Kidney epithelial cell (primary cell): ENCODE measurements at regions not wholly inside any gene's neighbourhood (a gene's known extent, or its start where the extent isn't known, plus 50 kb on each side); places are given as distances from the start of the nearest gene placed in this dataset.

Experiments used
- DNase-seq: peaks from one replicate; pipeline ENCODE4 v3.0.0-alpha.2; 2010; ENCODE audit warnings: low read depth
- H3K27me3 ChIP-seq: 2 replicates; pipeline ENCODE4 v1.6.0; 2011; ENCODE audit warnings: low read length; ENCODE audit not compliant: control insufficient read depth, insufficient read depth
- H3K36me3 ChIP-seq: 2 replicates; pipeline ENCODE4 v1.5.1; 2011; ENCODE audit warnings: low read length; ENCODE audit not compliant: control insufficient read depth, insufficient read depth
- H3K4me3 ChIP-seq: 2 replicates; pipeline ENCODE4 v1.5.1; 2011; ENCODE audit warnings: low read depth, mild to moderate bottlenecking, control low read depth, low read length
- TF ChIP-seq, protein P1 (sequence below): IDR thresholded peaks from 2 replicates; pipeline ENCODE4 v1.5.1; 2011; ENCODE audit warnings: mild to moderate bottlenecking, moderate library complexity, low read length, control low read depth, inconsistent platforms; ENCODE audit not compliant: insufficient read depth, poor library complexity, severe bottlenecking

DNA sequence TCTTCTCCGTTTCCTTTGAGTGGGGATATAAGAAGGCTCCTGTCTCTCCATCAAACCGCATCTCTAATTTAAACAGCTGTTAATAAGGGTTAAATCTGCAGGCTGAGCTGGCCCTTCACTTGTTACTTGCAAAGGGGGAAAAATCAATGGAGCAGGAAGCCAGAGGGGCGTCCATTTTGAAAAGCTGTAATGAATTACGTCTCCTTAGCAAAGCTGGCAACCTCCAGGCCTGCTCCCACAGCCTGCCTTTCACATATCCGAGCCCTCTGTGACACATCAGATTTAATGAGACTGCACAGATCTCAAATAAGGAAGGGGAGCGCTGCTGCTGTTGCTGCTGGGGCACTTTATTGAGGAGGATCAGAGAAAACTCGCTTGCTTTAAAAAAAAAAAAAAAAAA lies 320.8 kb downstream of the BLID start:
- no peak for DNase-seq
- TF ChIP-seq, protein P1, sequence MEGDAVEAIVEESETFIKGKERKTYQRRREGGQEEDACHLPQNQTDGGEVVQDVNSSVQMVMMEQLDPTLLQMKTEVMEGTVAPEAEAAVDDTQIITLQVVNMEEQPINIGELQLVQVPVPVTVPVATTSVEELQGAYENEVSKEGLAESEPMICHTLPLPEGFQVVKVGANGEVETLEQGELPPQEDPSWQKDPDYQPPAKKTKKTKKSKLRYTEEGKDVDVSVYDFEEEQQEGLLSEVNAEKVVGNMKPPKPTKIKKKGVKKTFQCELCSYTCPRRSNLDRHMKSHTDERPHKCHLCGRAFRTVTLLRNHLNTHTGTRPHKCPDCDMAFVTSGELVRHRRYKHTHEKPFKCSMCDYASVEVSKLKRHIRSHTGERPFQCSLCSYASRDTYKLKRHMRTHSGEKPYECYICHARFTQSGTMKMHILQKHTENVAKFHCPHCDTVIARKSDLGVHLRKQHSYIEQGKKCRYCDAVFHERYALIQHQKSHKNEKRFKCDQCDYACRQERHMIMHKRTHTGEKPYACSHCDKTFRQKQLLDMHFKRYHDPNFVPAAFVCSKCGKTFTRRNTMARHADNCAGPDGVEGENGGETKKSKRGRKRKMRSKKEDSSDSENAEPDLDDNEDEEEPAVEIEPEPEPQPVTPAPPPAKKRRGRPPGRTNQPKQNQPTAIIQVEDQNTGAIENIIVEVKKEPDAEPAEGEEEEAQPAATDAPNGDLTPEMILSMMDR: no peak
- H3K4me3 ChIP-seq: no peak overlapping the region
- H3K36me3 ChIP-seq: no peaks in the 10 kb centered on the region
- no peaks in the 10 kb centered on the region for H3K27me3 ChIP-seq

DNA sequence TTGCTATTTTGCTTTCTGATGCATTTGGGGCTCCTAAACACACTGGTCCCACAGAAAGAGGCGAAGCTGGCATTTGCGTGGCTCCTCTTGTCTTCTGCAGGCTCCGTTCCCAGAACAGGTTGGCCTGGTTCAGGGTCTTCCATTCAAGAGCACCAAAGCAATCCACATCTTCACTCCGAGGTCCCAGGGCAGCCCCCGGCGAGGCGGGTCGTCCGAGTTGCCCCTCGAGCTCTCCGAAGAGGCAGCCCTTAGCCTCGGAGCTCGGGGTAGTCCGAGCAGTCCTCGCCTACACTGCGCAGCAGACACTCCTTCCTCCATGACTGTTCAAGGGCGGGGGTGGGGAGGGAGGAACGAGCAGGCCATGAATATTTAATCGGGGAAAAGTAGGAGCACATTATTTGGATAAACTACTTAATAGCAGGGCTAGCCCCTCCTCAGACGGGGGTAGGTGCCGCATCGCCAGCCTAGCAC lies 321.3 kb downstream of the BLID start:
- TF ChIP-seq, protein P1: no peak
- no peaks in the 10 kb centered on the region for H3K36me3 ChIP-seq
- H3K27me3 ChIP-seq: no peaks in the 10 kb centered on the region
- DNase-seq: no peak
- no peak overlapping the region for H3K4me3 ChIP-seq

DNA sequence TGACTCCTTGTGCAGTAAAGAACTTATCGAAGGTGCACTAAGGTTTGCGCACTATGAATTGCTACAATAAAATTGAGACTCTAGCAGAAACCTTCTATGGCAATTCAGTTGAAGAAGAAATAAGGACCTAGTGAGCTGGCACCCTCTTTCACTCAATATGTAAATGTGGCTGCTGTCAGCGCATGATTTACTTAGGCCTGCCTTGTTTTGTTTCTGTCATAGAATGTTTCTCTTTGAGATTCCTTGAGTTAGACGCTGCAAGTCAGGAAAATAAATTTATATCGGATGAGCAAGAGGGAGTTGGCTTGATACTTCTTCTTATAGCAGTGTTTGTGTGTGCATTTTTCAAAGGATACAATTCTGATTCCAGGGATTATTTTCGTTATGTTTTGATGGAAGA lies 322.1 kb downstream of the BLID start:
- no peaks in the 10 kb centered on the region for H3K36me3 ChIP-seq

DNA sequence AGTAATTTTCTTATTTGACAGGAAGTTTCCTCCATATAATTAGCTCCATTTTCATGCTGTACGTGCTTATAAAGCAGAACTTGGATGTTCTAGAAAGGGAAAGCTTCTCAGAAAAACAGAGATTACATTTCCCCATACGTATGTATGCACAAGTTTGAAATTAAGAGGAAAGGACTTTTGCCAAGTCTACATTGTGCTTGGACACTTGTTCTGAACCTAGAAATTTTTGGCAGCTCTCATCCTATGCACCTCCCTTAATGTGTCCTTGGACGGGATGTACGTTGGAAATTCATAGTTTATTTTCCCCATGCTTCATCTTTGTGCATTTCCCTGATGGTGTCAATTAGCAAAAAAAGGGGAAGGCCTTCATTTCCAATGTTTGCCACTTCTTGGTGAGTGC lies 322.7 kb downstream of the BLID start:
- TF ChIP-seq, protein P1: no peak
- Histone ChIP-seq H3K36me3 (no peaks in the 10 kb centered on the region), H3K4me3 (no peak overlapping the region), H3K27me3 (no peaks in the 10 kb centered on the region)
- DNase-seq: no peak

More for the DNA sequence above, 322.1 kb downstream of the BLID start:
- TF ChIP-seq, protein P1: no peak
- DNase-seq: no peak
- Histone ChIP-seq H3K27me3 (no peaks in the 10 kb centered on the region), H3K4me3 (no peak overlapping the region)

DNA sequence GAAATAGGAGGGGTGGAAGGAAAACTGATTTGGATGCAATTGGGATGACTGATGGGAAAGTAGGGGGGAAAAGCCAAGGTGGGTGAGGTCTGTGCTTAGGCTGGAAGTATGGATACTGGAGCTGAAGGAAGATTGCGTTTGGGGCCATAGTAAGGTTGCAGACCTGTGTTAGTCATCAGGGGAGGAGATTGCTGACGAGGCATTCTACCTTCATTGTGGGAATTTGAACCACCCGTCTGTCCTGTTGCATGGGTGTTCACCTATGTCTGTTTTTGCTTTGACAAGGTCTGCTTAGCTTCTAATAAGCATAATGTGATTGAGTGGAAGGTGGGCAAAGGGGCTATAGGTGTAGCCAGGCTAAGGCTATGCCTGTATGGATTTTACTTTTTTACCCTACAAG lies 323.8 kb downstream of the BLID start:
- H3K36me3 ChIP-seq: no peaks in the 10 kb centered on the region
- H3K4me3 ChIP-seq: no peak overlapping the region
- H3K27me3 ChIP-seq: no peaks in the 10 kb centered on the region
- DNase-seq: no peak
- TF ChIP-seq, protein P1: no peak

DNA sequence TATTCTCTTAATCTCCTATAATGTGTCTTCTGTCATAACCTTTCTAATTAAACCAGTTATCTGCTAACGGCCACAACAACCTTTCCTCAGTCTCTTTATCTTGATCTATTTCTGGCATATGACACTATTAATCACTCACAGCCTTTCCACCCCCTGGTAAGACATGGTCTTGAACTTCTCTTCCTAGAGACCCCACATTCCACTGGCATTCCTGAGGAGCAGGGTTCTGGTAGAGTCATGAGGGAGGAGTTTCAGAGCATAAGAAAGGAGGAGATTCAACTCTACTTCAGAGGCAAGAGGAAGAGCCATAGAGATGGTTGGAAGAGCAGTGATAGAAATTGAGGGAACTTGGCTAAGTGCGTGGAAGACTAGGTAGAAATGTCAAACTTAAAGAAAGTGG lies 325.6 kb downstream of the BLID start:
- TF ChIP-seq, protein P1: no peak
- Histone ChIP-seq H3K36me3 (no peaks in the 10 kb centered on the region), H3K27me3 (no peaks in the 10 kb centered on the region), H3K4me3 (no peak overlapping the region)
- DNase-seq: no peak
